Epidermal melanocyte (primary cell): ENCODE measurements at regions not wholly inside any gene's neighbourhood (a gene's known extent, or its start where the extent isn't known, plus 50 kb on each side); places are given as distances from the start of the nearest gene placed in this dataset.
"Not testable (repeated sequence)": the region's sequence is repeated elsewhere in the genome, so short reads cannot be mapped to it uniquely, and the experiment has no call there.

Experiments used
- DNase-seq: peaks from one replicate; pipeline ENCODE4 v3.0.0; 2011; ENCODE audit warnings: low spot score; ENCODE audit not compliant: insufficient read length

DNA sequence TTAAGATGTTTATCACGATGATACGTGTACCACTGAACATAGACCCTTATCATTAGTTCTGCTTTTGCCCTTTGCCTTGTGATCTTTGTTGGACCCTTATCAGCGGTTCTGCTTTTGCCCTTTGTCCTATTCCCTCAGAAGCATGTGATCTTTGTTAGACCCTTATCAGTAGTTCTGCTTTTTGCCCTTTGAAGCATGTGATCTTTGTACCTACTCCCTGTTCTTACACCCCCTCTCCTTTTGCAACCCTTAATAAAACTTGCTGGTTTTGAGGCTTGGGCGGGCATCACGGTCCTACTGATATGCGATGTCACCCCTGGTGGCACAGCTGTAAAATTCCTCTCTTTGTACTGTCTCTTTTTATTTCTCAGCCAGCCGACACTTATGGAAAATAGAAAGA is 117.0 kb downstream of the SDHAF3 start:
- not testable (repeated sequence) for DNase-seq

- no peak for DNase-seq
Measured at GRCh38 chr7:97246317-97246716, 128.8 kb downstream of the SDHAF3 start.

- not testable (repeated sequence) for DNase-seq
Measured at GRCh38 chr7:97258187-97258586, 140.7 kb downstream of the SDHAF3 start.

DNA sequence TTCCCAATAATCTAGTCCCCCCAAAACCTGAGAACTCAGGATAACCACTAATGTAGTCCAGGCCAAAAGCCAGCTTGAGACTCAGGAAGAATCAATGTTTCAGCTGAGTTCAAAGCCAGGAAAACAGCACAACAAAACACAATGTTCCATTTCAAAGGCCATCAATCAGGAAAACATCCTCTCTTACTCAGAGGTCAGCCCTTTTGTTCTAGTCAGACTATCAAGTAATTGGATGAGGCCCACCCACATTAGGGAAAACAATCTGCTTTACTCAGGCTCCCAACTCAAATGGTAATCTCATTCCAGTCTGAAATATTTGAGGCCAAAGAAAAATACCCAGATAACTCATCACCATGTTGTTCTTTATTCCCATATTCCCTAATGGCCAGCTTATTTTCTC is 152.2 kb downstream of the SDHAF3 start:
- DNase-seq, result no peak

GRCh38 chr7:97270280-97270679 is 152.8 kb downstream of the SDHAF3 start:
- no peak for DNase-seq

DNA sequence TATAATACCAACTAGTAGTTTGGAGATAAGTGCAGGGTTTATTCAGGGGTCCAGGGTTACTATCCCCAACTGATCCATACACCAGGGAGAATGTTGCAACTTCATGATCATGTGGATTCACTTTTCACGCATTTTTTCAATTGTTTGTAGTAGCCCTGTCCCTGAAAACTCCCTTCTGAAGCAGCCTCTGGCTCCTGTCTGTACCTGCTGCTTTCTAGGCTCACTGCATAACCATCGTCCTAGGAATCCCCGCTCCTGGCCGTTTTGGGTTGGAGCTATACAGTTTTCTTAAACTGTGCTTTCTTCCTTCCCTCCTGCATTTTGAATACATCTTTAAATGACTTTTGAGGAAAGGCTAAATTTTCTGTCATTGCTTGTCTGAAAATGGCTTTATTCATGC is 154.1 kb downstream of the SDHAF3 start:
- DNase-seq, result no peak

DNA sequence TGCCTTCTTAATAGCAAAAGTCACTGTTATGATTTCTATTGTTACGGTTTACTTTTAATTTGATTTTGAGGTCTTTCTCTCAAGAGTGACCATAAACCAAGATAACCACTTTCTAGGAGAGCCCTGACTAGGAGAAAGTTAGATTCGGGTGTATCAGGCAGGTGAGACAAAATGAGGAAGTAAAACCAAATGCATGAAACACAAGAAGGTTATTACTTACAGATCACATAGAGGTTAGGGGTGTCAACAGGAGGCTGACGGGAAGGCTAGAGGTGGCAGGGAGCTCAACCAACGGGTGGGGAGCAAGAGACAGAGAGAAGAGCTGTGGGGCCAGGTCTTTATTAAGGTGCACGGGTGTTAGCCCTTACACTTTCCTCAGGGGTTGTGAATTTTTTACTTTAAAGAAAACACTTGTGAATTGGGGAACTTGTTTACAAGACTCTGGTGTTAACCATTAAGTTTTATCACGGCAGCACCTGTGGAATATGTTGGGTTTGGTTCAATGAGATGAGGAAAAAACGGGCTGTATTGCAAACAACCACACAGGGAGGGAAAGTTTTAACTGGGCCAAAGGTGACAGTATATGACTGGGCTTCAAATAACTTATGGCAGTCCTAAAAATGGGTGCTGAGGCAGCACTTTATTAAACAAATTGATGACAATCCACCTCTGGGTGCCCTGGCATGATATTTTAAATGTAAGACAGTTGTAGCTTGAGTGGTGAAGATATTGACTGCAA is 154.9 kb downstream of the SDHAF3 start:
- DNase-seq, result no peak

GRCh38 chr7:97275475-97275874 is 158.0 kb downstream of the SDHAF3 start:
- no peak for DNase-seq

DNA sequence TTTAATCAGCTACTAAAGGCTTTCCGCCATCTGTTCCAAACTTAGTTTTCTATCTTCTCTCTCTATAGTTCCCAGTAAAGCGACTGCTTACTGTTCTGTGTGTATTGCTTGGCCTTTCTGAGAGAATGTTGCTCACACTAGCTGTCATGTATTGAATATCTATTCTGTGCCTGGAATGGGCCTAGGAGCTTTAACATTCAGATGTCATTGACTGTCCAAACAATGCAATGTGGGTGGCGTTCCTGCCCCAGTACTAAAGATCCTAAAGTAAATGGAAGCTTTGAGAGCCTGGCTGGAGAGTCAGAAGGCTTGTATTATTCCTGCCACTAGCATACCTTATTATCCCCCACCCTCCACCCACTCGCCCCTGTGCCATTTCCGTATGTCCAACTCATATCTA is 163.5 kb downstream of the SDHAF3 start:
- no peak for DNase-seq

DNA sequence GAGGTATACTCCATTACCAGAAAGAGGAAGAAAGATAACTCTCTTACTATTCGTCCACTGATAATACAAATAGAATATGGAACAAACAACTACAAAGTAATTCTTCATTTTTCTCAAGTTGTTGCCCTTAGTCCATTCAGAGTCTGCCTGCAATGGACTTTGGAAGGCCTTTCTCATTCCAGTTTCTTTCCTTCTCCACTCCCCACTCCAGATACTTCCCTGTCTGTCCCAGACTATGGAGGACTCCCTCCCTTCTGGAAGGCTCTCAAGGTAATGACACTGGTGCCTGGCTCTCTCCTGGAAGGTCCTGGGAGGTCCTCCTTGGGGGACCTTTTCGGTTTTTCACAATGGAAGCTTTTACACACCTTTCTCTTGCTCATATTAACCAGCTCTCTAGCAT is 167.8 kb downstream of the SDHAF3 start:
- DNase-seq, result no peak

GRCh38 chr7:97293031-97293430 is 175.5 kb downstream of the SDHAF3 start:
- no peak for DNase-seq

DNA sequence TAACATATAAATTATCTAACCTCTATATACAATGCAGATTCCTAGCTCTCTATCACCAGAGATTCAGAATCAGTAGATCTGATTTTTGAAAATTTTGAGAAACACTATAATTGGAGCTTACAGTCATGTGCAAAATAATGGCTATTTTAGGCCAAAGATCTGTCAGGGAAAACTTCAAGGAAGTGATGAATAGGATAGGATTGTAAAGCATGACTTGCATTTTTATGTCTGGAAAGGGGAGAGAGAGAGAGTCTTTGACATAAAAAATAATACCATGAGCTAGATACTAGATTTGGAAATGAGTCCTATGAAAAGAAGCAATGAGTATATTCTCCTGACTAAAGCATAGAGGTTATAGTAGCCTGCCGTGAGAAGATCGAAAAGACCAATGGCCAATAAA is 181.1 kb downstream of the SDHAF3 start:
- DNase-seq, result no peak

DNA sequence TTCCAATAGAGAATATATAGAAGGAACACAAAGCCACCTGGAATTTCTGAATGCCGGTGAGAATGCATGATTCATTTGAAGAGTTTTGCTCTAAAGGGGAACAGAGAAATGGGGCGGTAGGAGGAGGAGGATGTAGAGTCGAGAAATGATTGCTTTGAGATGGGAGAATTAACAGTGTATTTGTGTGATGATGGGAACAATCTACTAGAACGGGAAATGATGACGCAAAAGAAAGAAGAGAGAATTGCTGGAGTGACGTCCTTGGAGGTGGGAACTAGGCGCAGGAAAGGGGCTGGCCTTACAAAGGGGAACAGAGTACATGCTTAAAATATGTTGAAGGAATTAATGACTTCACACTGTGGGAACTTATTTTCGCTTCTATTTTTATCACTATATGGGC is 188.1 kb downstream of the SDHAF3 start:
- no peak for DNase-seq

GRCh38 chr7:97307521-97308108 is 190.1 kb downstream of the SDHAF3 start:
- no peak for DNase-seq

GRCh38 chr7:97313900-97314299 is 196.4 kb downstream of the SDHAF3 start:
- no peak for DNase-seq

GRCh38 chr7:97317575-97317974 is 200.1 kb downstream of the SDHAF3 start:
- no peak for DNase-seq

GRCh38 chr7:97329871-97330270 is 212.4 kb downstream of the SDHAF3 start:
- DNase-seq, result not testable (repeated sequence)

DNA sequence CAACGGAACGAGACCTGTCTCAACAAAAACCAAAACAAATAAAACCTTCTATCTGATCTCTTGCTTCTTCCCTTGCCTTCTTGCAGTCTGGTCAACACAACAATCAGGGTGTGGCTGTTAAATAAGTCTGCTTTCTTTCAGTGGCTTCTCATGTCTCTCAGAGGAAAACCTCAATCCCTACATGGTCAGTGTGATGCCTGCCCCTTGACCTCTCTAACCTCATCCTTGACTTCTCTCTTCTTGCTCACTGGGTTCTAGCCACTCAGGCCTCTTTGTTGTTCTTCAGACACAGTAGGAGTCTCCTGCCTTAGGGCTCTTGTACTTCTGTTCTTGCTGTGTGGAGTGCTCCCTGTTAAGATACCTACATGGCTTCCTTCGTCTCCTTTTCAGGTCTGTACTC is 220.4 kb downstream of the SDHAF3 start:
- no peak for DNase-seq

DNA sequence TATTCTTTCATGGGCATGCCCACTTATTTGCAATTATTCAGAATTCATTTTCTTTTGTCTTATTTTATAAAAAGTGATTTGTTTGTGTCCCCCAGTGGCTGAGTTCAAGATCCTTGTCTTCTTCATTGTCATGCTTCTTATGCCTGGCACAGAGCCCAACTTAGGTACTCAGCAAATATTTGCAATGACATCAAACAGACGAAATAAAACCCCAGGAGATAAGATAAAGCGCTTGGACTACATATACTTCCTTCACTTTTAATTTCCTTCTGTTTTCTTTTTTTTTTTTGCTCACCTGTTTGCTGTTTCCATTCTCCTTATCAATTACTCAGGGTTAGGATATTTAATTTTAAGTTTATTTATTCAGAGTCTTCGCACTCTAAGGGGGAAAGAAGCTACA is 225.0 kb downstream of the SDHAF3 start:
- no peak for DNase-seq

- no peak for DNase-seq
Measured at GRCh38 chr7:97346349-97346748, 228.9 kb downstream of the SDHAF3 start.

- no peak for DNase-seq
Measured at GRCh38 chr7:97351488-97351887, 234.0 kb downstream of the SDHAF3 start.

GRCh38 chr7:97357459-97357858 is 240.0 kb downstream of the SDHAF3 start:
- DNase-seq, result no peak

DNA sequence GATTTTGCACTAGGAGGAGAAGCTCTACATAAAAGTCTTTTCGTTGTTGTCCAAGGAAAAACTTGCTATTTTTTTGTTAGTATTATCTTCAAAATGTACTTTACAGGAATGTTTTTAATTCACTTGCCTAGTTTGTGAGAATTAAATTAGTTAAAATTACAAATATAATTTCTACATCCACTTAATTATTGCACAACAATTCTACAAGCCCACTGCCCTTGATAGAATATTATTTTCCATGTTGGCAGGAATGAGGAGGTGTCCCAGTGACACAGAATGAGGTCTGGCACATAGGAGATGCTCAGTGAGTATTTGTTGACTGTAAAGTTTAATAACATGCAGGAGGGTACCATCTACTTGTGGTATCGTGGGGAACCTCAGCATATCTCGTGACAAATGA is 255.4 kb downstream of the SDHAF3 start:
- no peak for DNase-seq
